ENCODE measurements at regions not wholly inside any gene's neighbourhood (a gene's known extent, or its start where the extent isn't known, plus 50 kb on each side); places are given as distances from the start of the nearest gene placed in this dataset.

DNA sequence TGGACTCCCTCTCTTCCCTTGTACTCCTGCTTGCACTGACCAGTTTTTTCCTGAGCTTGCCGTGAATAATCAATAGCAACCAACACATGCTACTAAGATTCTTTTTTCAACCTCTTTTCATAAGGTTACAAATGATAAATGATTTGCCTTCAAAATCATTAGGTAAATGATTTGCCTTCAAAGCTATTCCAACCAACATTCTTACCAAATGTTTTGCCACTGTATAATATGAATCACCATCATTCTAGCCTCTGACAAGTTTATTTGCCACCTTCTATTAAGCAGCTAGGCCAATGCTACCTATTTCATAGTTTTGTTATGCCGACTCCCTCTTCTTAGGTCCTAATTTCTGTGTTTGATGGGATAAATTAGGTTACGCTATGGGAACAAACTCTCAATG, 385.1 kb downstream of the DTWD2 start:
- H3K4me3 ChIP-seq (ENCODE audit: low read depth, low read length): no peak overlapping the region
- TF ChIP-seq CTCF (IDR thresholded peaks at IDR 0.05; ENCODE audit: insufficient read depth, low read length): no peak
- DNase-seq (ENCODE audit: low read depth): no peak

DNA sequence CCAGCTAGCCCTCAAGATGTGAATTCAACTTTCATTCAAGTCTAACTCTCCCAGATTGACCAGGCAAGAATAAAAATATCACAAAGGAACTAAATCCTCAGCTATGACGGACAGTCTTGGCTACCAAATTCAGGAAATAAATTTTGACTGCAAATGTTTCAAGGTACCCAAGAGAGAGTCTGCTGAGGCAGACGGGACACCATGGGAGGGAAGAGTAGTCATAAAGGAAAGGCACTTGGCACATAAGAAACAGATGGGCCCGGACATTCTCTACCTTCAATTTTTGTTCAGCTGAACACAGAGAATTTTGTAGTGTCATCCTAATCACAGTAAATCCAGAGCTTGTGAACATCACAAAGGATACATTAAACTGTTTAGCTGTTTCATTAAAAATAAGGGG, 390.0 kb downstream of the DTWD2 start:
- DNase-seq (ENCODE audit: low read depth): no peak
- H3K4me3 ChIP-seq (ENCODE audit: low read depth, low read length): no peak overlapping the region
- no peak for TF ChIP-seq CTCF (IDR thresholded peaks at IDR 0.05; ENCODE audit: insufficient read depth, low read length)

DNA sequence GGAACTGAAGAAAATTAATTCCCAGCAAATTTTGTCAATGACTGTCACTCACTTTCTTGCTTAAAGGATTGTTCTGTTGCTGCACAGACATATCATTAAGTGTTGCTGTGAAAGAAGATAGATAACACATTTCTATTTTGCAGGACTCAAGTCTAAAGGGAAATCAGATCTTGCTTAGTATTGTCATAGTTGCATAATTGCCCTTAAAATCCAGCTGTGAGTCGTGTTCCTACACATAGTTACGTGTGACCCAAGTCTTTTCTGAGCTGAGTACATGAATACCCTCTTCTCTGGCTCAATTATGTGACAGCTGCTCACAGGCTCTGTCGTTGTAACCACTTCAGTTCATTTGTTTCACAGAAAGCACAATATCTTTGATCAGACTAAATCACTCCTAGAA, 390.8 kb downstream of the DTWD2 start:
- TF ChIP-seq CTCF (IDR thresholded peaks at IDR 0.05; ENCODE audit: insufficient read depth, low read length): no peak
- no peak for DNase-seq (ENCODE audit: low read depth)
- H3K4me3 ChIP-seq (ENCODE audit: low read depth, low read length): no peak overlapping the region

DNA sequence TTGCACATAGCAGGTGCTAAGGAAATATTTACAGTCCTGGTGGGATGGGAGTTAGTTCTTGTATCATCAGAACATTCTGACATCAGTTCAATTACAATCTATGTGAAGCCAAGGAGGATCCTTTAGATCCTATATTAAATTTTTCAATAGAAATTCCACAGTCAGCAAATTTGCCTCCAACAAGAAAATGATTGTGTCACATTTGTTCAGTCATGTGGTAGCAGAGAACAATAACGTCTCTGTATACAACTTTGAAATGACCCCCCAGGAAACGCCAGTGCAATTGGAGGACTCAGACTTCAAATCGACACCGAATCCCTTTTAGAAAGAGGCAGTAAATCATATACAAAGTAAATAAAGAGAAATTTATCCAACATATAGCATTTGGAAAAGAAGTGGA, 392.1 kb downstream of the DTWD2 start:
- no peak overlapping the region for H3K4me3 ChIP-seq (ENCODE audit: low read depth, low read length)
- DNase-seq (ENCODE audit: low read depth): no peak
- no peak for TF ChIP-seq CTCF (IDR thresholded peaks at IDR 0.05; ENCODE audit: insufficient read depth, low read length)

- no peak overlapping the region for H3K4me3 ChIP-seq (ENCODE audit: low read depth, low read length)
- no peak for TF ChIP-seq CTCF (IDR thresholded peaks at IDR 0.05; ENCODE audit: insufficient read depth, low read length)
- no peak for DNase-seq (ENCODE audit: low read depth)
Observed at GRCh38 chr5:118593003-118593328, 395.4 kb downstream of the DTWD2 start.

DNA sequence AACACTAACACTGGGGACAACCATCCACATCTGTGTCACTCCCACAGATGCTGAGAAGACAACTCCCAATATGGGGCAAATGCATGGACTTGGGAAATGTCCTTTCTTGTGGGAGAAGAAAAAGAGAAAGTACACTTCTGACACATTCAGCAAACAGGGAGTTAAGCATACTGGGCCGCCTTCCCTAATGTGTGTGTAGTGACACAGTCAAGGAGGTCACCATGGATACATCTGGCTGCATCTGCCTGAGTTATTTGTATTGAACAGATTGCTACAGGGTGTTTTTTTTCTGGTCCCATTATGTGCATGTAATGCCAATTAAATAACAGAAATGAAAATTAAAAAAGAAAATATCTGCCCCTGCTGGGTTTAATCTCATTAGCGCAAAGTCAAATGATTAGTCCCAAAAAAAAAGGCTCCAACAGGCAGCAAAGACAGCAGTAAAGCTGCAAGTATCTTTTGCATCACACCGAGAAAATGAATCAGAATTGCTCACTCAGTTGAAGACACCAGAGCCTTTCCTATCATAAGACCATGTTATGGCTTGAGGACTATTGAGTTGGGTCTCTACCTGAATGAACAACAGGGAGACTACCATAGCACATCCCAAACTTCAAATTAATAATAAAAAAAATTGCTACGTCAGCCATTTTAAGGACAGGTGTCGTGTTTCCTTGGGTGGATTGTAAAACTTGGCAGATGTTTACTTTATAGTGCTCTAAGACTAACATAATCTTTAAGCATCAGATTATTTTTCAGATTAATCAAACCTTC, 395.9 kb downstream of the DTWD2 start:
- no peak for DNase-seq (ENCODE audit: low read depth)
- no peak for TF ChIP-seq CTCF (IDR thresholded peaks at IDR 0.05; ENCODE audit: insufficient read depth, low read length)
- H3K4me3 ChIP-seq (ENCODE audit: low read depth, low read length): no peak overlapping the region

DNA sequence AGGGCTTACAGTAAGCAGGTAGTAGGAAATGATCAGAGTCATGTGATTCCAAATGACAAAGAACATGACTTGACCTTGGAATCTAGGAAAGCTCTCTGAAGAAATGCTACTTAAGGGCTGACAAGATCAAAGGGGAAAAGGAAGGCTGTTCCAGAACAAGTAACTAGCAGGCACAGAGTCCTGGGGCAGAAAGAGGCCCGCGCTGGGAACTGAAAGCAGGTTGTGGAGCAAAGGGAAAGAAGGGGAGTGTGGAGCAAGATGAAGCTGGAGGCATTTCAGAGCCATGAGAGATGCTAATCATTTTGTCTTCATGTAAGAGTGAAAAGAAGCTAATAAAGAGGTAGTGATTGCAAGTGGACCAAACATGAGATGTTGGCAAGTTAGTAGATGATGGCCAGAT, 397.5 kb downstream of the DTWD2 start:
- no peak for DNase-seq (ENCODE audit: low read depth)
- no peak for TF ChIP-seq CTCF (IDR thresholded peaks at IDR 0.05; ENCODE audit: insufficient read depth, low read length)
- H3K4me3 ChIP-seq (ENCODE audit: low read depth, low read length): no peak overlapping the region

All from fibroblast of the aortic adventitia (primary cell).